ENCODE measurements at regions not wholly inside any gene's neighbourhood (a gene's known extent, or its start where the extent isn't known, plus 50 kb on each side); places are given as distances from the start of the nearest gene placed in this dataset.
"Not testable (repeated sequence)": the region's sequence is repeated elsewhere in the genome, so short reads cannot be mapped to it uniquely, and the experiment has no call there.

- no peak for DNase-seq
Measured at GRCh38 chr10:129049501-129049900, 417.5 kb upstream of the MGMT start.

- no peak for DNase-seq
Measured at GRCh38 chr10:129055225-129055624, 411.8 kb upstream of the MGMT start.

- DNase-seq = peak in 1 of 14 donors; percentile 2
Measured at GRCh38 chr10:129055986-129056385, 411.1 kb upstream of the MGMT start.

DNA sequence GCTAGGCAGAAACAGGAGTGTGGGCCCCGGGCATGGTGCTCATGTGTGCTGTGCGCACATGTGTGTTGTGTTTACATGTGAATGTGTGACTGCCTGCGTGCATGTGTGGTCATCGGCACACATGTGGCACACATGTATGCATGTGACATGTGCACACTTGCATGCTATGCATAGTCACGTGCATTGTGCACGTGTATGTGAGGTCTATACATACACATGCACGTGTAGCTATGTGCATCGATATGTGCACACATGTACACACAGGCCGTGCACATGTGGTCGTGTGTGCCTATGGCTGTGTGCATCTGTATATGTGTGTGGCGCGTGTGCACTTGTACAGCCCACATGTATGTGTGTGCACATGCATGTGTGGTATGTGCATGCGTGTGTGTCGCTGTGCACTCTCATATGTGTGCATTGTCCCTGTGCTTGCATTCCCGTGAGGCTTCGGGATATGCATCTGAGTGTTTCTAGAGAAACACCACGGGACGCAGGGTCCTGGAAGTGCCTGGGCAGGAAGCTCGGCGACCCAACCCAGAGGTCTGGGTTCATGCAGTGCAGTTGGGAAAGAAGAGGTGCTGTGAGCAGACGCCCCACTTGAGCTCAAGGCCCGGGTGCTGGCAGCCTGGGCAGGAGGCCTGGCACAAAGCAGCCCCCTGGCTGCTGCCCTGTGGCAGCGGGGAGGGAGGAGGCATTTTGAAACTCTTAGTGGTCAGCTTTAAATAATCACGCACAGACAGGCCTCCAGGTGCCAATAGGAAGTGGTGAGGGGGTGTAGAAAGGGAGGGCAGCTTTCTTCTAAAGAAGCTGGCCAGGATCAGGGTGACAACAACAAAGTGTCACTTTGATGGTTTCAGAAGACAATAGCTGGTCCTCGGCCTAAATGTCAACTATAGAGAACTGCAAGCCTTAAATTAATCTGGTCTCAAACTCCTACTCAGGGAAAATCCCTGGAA, 410.0 kb upstream of the MGMT start:
- no peak for DNase-seq

- DNase-seq = no peak
Measured at GRCh38 chr10:129057856-129058663, 409.0 kb upstream of the MGMT start.

GRCh38 chr10:129058664-129059155, 408.3 kb upstream of the MGMT start:
- no peak for DNase-seq

GRCh38 chr10:129059977-129060376, 407.1 kb upstream of the MGMT start:
- DNase-seq = no peak

DNA sequence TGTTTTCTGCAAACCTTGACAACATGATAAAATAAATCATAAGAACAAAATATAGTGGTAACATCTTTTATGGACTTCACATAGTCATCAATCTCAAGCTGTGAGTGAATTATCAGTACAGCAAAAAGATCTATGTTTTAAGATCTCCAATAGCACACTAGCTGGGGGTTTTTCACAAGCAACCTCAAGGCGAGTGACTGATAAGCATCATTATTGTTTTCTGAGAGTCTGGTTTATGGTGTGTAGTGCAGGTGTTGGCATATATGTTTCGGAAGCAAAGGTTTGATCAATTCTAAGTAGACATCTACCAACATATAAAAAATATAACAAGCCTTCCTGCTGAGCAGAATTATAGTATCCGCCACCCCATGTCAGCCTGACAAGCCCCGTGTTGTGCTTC, 403.8 kb upstream of the MGMT start:
- no peak for DNase-seq

DNA sequence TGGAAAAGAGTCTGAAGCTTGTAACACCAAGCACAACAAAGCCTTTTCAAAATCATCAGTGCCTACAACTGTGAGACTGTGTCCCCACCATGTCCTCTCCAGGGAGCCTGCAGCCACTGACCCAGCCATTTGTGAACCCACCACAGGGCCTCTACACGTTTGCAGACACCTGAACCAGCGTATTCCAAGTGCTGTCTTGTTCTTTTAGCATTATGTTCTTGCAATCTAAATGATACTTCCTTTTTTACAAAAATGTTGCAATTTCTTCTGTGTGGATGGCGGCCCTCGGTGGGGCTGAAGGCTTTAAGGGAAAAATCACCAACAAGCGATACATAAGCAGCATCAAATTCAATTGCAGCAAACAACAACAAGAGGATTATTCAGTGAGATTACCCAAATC, 403.2 kb upstream of the MGMT start:
- no peak for DNase-seq

- not testable (repeated sequence) for DNase-seq
Measured at GRCh38 chr10:129066529-129066928, 400.5 kb upstream of the MGMT start.

GRCh38 chr10:129071411-129071810, 395.6 kb upstream of the MGMT start:
- DNase-seq = not testable (repeated sequence)

DNA sequence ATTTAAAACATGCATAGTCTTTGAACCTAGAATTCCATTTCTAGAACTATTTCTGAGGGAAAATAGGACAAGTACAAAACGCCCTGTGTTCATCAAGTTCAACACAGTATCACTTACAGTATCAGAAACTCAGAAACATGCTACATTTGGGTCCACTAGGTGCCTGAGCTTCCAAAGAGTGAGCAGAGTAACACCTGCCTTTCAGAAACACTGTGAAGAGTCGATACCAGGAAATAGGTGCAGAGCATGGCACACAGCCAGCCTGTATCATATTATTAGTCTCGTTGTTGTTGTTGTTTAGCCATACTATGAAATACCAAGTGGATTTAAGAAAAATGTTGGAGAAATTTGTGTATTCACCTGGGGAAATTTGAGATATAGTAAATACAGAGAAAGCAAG, 392.1 kb upstream of the MGMT start:
- DNase-seq = no peak

GRCh38 chr10:129075508-129075907, 391.5 kb upstream of the MGMT start:
- no peak for DNase-seq

- DNase-seq = no peak
Measured at GRCh38 chr10:129075927-129076326, 391.1 kb upstream of the MGMT start.

DNA sequence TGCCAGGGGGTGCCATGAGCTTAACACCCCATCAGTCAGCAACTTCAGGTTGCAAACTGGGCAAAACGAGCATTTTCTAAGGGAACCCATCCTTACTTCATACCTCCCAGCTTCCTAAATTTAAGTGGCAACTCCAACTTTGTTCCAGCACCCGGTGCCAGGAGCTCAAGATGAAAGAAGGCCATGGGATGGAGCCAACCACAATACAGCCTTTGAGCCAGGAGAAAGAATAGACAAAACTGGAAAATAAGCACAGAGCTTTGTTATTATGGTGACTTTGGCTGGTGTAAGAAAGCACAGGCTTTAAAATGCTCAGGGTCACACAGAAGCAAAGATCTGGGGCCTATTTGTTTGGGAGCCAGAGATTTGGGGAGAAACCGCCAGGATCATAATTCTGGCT, 388.7 kb upstream of the MGMT start:
- peak in 3 of 14 donors; percentile 5 to 46 (median 7) for DNase-seq

DNA sequence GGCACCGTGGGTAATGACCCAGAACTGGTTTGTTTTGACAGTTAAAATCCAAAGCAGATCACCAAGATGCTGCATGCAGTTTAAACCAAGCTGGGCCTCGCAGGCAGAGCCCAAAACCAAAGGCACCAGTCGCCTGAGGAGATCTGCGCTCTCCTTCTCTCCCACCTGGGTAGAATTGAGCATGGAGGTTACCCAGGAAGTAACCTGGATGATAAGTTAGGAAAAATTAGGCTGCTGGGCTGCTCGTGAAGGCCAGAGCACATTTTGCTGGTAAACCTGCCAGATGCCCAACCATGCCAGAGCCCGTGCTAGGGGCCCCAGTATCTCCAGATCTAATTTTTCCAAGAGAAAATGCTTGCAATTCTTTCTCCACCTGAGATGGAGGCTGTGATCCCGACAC, 388.3 kb upstream of the MGMT start:
- peak in 2 of 14 donors; percentile 4 to 46 for DNase-seq

- DNase-seq = peak in 5 of 14 donors; percentile 10 to 47 (median 15)
Measured at GRCh38 chr10:129079705-129080104, 387.3 kb upstream of the MGMT start.

GRCh38 chr10:129085811-129086210, 381.2 kb upstream of the MGMT start:
- DNase-seq = no peak

DNA sequence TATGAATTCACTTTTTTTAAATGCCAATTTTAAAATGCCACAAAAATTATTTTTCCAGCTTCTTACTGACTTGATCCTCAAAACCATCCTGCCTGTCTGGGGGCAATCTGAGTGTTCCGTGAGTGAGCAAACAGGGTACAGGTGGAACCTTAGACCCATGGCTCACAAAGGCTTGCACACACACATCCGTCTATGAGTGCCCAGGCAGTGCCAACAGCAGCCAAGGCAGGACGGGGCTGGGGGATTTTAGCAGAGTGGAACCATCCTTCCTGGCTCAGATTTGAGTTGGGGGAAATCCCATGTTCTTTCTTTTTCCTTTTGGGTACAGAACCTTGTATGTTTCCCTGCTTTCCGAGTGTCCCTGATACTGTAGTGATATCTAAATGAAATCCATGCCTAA, 377.7 kb upstream of the MGMT start:
- DNase-seq = no peak

- no peak for DNase-seq
Measured at GRCh38 chr10:129090165-129090564, 376.9 kb upstream of the MGMT start.

DNA sequence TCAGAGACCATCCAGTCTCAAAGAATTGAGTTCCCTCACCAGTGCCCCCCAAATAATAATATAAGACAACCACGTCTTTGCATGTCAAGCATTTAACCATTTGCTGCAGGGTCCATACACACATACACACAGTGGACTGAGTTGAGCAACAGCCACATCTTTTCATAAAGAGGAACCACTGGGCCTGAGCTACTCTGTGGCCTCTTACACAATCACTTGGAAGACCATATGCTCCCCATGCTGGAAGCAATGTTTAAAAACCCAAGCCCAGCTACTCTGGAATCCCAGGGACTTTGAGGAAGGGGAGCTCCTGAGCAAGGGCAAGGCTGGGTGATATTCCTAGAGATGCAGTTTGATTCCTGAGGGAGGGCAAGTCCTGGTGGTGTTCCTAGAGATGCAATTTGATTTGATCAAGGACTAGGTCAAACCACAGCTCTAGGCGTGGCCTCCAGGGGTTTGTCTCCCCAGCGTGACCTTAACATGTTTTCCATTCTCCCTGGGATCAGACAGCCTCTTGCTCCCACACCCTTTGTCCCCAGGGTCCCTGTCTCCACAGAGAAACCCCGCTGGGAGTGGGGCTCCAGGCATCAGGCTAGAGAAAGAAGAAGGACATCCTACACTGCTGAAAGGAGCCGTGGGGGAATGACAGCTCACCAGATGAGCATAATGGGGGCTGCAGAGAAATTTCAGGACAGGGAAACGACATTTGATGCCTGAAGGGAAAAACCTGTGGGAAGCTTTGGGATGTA, 376.2 kb upstream of the MGMT start:
- DNase-seq = no peak

DNA sequence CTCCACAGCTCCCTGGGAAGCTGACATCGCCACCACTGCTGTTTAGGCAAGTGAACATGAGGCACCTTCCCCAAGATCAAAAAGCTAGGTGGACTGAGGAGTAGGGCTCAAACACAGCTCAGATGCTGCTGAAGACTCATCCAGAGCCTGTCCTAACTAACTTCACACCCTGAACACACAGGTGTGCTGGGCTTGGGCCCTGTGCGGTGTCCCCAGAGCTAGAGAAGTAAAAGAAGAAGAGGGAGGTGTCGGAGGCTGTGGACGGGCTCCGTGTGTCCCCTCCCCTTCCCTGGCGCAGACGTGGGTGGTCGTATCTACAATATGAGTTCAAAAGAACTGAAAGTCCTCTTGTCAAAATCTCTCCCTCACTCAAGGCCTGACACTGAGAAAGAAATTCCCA, 373.4 kb upstream of the MGMT start:
- DNase-seq = no peak

- no peak for DNase-seq
Measured at GRCh38 chr10:129094233-129094632, 372.8 kb upstream of the MGMT start.
